Right lobe of liver (tissue), 6 donors: ENCODE measurements at regions not wholly inside any gene's neighbourhood (a gene's known extent, or its start where the extent isn't known, plus 50 kb on each side); places are given as distances from the start of the nearest gene placed in this dataset.

Experiments
- ATAC-seq, 4 donors: fragments of 200-7000 bp; cut with Tn5 transposase; one replicate each; pipeline ENCODE4 v1.9.1; 2020; ENCODE audit warnings: mild to moderate bottlenecking in 4 of 4, moderate library complexity in 4 of 4
- DNase-seq, 3 donors: peaks; one replicate each; pipeline ENCODE4 v3.0.0-alpha.2; 2020
- H3K27ac ChIP-seq, 3 donors: fragments of 200-600 bp; one replicate each; pipeline ENCODE4 v1.8.0; 2022
- H3K27me3 ChIP-seq, 2 donors: fragments of 200-600 bp; one replicate each; pipeline ENCODE4 v1.8.0; 2022
- H3K36me3 ChIP-seq, 4 donors: fragments of 200-600 bp; sonication (generic) in 1 of 4; one replicate each; pipeline versions ENCODE4 v1.5.1 to v1.8.0; 2017 to 2022; ENCODE audit warnings: control low read depth in 1 of 4
- H3K4me1 ChIP-seq, 4 donors: fragments of 200-600 bp; sonication (generic) in 1 of 4; one replicate each; pipeline versions ENCODE4 v1.5.1 to v1.8.0; 2017 to 2022; ENCODE audit warnings: control low read depth in 1 of 4
- H3K4me3 ChIP-seq, 3 donors: fragments of 200-600 bp; one replicate each; pipeline ENCODE4 v1.8.0; 2022
- H3K9me3 ChIP-seq, 4 donors: fragments of 200-600 bp; sonication (generic) in 1 of 4; one replicate each; pipeline versions ENCODE4 v1.5.1 to v1.8.0; 2017 to 2022; ENCODE audit warnings: control low read depth in 1 of 4
- CTCF ChIP-seq, 4 donors: fragments of 200-600 bp in 3 of 4; fragments of 450-650 bp in 1 of 4; IDR thresholded peaks; one replicate each; pipeline versions ENCODE4 v1.5.1 to v1.8.0; 2016 to 2022; ENCODE audit warnings: antibody characterized with exemption in 4 of 4, mild to moderate bottlenecking in 2 of 4
- POLR2A ChIP-seq: fragments of 450-650 bp; IDR thresholded peaks from one replicate; pipeline ENCODE4 v1.6.1; 2017; ENCODE audit warnings: antibody characterized with exemption, mild to moderate bottlenecking
- WGBS: methylation state at CpG from one replicate; pipeline ENCODE4 v1.1.6; 2018; ENCODE audit warnings: low coverage, low lambda C conversion rate; ENCODE audit not compliant: insufficient coverage; ENCODE audit errors: missing lambda C conversion rate; 5-methylcytosine and 5-hydroxymethylcytosine counted together
- intact Hi-C, 2 donors: fragments of 100-400 bp; cut with DNase I; formaldehyde crosslinking; loops; one replicate each; pipeline versions ENCODE4 v1.11.2 to v1.14.1; 2022
- donor health status: DM: no; HTN: yes; CAD: no.
- donor health status: DM: no; HTN: no; CAD: no.
- donor health status: DM: no; HTN: no; CAD: no.
- donor health status: DM: no; HTN: yes; CAD: no.
- donor health status: DM: no; HTN: yes; CAD: no.

- WGBS = no CpG with 5 or more reads among the region's 4 CpGs
- no peaks in the 10 kb centered on the region for H3K9me3 ChIP-seq
- ATAC-seq = no peak
- TF ChIP-seq CTCF (IDR thresholded peaks at IDR 0.05) = no peak
- no peak for TF ChIP-seq POLR2A
- DNase-seq = no peak
- no peak overlapping the region for H3K27ac ChIP-seq
- intact Hi-C loops = no loop called here
- H3K4me1 ChIP-seq = no peaks in the 10 kb centered on the region
- H3K4me3 ChIP-seq = no peak overlapping the region
- H3K27me3 ChIP-seq = no peaks in the 10 kb centered on the region
- no peaks in the 10 kb centered on the region for H3K36me3 ChIP-seq
Observed at GRCh38 chr16:56072096-56072495, 119.2 kb upstream of the GNAO1 start.

- Histone ChIP-seq H3K36me3 (no peaks in the 10 kb centered on the region), H3K27ac (no peak overlapping the region), H3K9me3 (no peaks in the 10 kb centered on the region), H3K4me1 (no peaks in the 10 kb centered on the region), H3K4me3 (no peak overlapping the region), H3K27me3 (no peaks in the 10 kb centered on the region)
- no peak for TF ChIP-seq CTCF (IDR thresholded peaks at IDR 0.05)
- no peak for TF ChIP-seq POLR2A
- DNase-seq = no peak
- no peak for ATAC-seq
- intact Hi-C loops = no loop called here
- 72% methylated on average over 3 of the region's 3 CpGs for WGBS
Observed at GRCh38 chr16:56068816-56069215, 122.5 kb upstream of the GNAO1 start.

- Histone ChIP-seq H3K27me3 (no peaks in the 10 kb centered on the region), H3K27ac (no peak overlapping the region), H3K4me3 (no peak overlapping the region), H3K36me3 (no peaks in the 10 kb centered on the region), H3K9me3 (no peaks in the 10 kb centered on the region), H3K4me1 (no peaks in the 10 kb centered on the region)
- no peak for TF ChIP-seq CTCF (IDR thresholded peaks at IDR 0.05)
- TF ChIP-seq POLR2A = no peak
- intact Hi-C loops = no loop called here
- DNase-seq (no peak), ATAC-seq (no peak)
- 62% methylated on average over 2 of the region's 2 CpGs for WGBS
Observed at GRCh38 chr16:56068314-56068713, 123.0 kb upstream of the GNAO1 start.

GRCh38 chr16:56067406-56067805 is 123.9 kb upstream of the GNAO1 start:
- TF ChIP-seq POLR2A (no peak), CTCF (IDR thresholded peaks at IDR 0.05) (no peak)

GRCh38 chr16:56066617-56067016 is 124.7 kb upstream of the GNAO1 start:
- Histone ChIP-seq H3K27ac (no peak overlapping the region), H3K4me3 (no peak overlapping the region), H3K27me3 (no peaks in the 10 kb centered on the region), H3K4me1 (no peaks in the 10 kb centered on the region), H3K9me3 (no peaks in the 10 kb centered on the region), H3K36me3 (no peaks in the 10 kb centered on the region)
- TF ChIP-seq POLR2A (no peak), CTCF (IDR thresholded peaks at IDR 0.05) (no peak)
- intact Hi-C loops = no loop called here
- no peak for ATAC-seq
- DNase-seq = no peak

More at GRCh38 chr16:56067406-56067805, 123.9 kb upstream of the GNAO1 start:
- Histone ChIP-seq H3K27me3 (no peaks in the 10 kb centered on the region), H3K9me3 (no peaks in the 10 kb centered on the region), H3K4me3 (no peak overlapping the region), H3K4me1 (no peaks in the 10 kb centered on the region), H3K36me3 (no peaks in the 10 kb centered on the region), H3K27ac (no peak overlapping the region)
- intact Hi-C loops = no loop called here
- DNase-seq (no peak), ATAC-seq (no peak)
